ENCODE measurements at regions not wholly inside any gene's neighbourhood (a gene's known extent, or its start where the extent isn't known, plus 50 kb on each side); places are given as distances from the start of the nearest gene placed in this dataset.

GRCh38 chr5:72658161-72658560 is 151.0 kb upstream of the ZNF366 start:
- Histone ChIP-seq H2BK20ac (ENCODE audit: low read depth, low read length) (no peak overlapping the region), H2AK9ac (replicated peaks; ENCODE audit: low read depth, low read length, poor library complexity) (no peak overlapping the region), H3K23ac (ENCODE audit: low read depth, low read length) (no peak overlapping the region), H4K20me1 (ENCODE audit: insufficient read depth, low read length) (no peaks in the 10 kb centered on the region), H2BK15ac (ENCODE audit: low read depth, low read length) (no peak overlapping the region), H2BK5ac (ENCODE audit: low read depth, low read length, poor library complexity, severe bottlenecking) (no peak overlapping the region), H3K18ac (ENCODE audit: low read depth, low read length) (no peak overlapping the region), H2AFZ (replicated peaks; ENCODE audit: low read length, poor library complexity) (no peak overlapping the region), H3K14ac (replicated peaks; ENCODE audit: low read depth, low read length) (no peak overlapping the region), H4K8ac (ENCODE audit: low read depth in 2 of 2, low read length in 2 of 2) (no peak overlapping the region), H3K4me2 (ENCODE audit: low read depth, low read length) (no peak overlapping the region), H3K79me1 (ENCODE audit: low read depth in 1 of 2, low read length in 2 of 2) (no peaks in the 10 kb centered on the region), H3K4ac (ENCODE audit: low read depth, low read length) (no peak overlapping the region), H3K9ac (ENCODE audit: low read depth, low read length) (no peak overlapping the region), H2AK5ac (ENCODE audit: low read depth, low read length) (no peak overlapping the region), H3K4me3 (ENCODE audit: insufficient read depth, low read depth, low read length) (no peak overlapping the region), H3K9me3 (ENCODE audit: control insufficient read depth, insufficient read depth, low read length) (no peaks in the 10 kb centered on the region), H3K27ac (ENCODE audit: insufficient read depth, low read length) (no peak overlapping the region), H2BK120ac (ENCODE audit: low read depth, low read length) (no peak overlapping the region), H3K9me1 (ENCODE audit: insufficient read depth, low read length) (no peaks in the 10 kb centered on the region; the same call in 1 of the 2 replicates), H3K27me3 (ENCODE audit: control insufficient read depth, insufficient read depth, low read length) (no peaks in the 10 kb centered on the region), H3K36me3 (ENCODE audit: control insufficient read depth, insufficient read depth, low read length) (no peaks in the 10 kb centered on the region), H3K56ac (ENCODE audit: extremely low read depth, insufficient read depth, low read length) (no peak overlapping the region), H3K4me1 (ENCODE audit: control insufficient read depth, insufficient read depth, low read length) (peaks cover 2% of the 10 kb centered on the region; the same call in 1 of the 2 replicates), H4K91ac (ENCODE audit: insufficient read depth, low read depth, low read length) (no peak overlapping the region), H4K5ac (ENCODE audit: low read depth, low read length) (no peak overlapping the region)
- in situ Hi-C loops (cut with MboI; ENCODE audit: low sequenced_read_pairs), result no loop called here
- POLR2A ChIA-PET (ENCODE audit: unreplicated experiment), result no interaction called here
- WGBS, 2 experiments (ENCODE audit: extremely low coverage in 2 of 2, insufficient read length in 1 of 2), result no CpG with 5 or more reads among the region's 3 CpGs
- DNase-seq (no peak), ATAC-seq (ENCODE audit: low read depth) (no peak)
- intact Hi-C loops (cut with micrococcal nuclease), result no loop called here
- BruUV-seq (replicated peaks), result no TSS peak
- TF ChIP-seq MAZ (IDR thresholded peaks at IDR 0.05; ENCODE audit: borderline replicate concordance, low read depth, low read length) (no peak), CEBPB (IDR thresholded peaks at IDR 0.05; ENCODE audit: low read depth, low read length) (no peak), NFE2L2 (IDR thresholded peaks at IDR 0.05; ENCODE audit: low read depth, low read length) (no peak), RAD21 (IDR thresholded peaks at IDR 0.05; ENCODE audit: low read length) (no peak), BHLHE40 (IDR thresholded peaks at IDR 0.05; ENCODE audit: low read depth, low read length) (no peak), FOS (IDR thresholded peaks at IDR 0.05; ENCODE audit: low read depth, low read length) (no peak), RCOR1 (IDR thresholded peaks at IDR 0.05; ENCODE audit: insufficient replicate concordance, low read length) (no peak), MAFK (IDR thresholded peaks at IDR 0.05; ENCODE audit: low read depth, low read length) (no peak), CTCF (conservative IDR thresholded peaks at IDR 0.05; ENCODE audit: low read depth, low read length) (no peak), SMC3 (IDR thresholded peaks at IDR 0.05; ENCODE audit: low read depth, low read length) (no peak), RFX5 (IDR thresholded peaks at IDR 0.05; ENCODE audit: low read depth, low read length) (no peak), POLR2A (IDR thresholded peaks at IDR 0.05; ENCODE audit: low read depth, low read length) (no peak), MXI1 (IDR thresholded peaks at IDR 0.05; ENCODE audit: borderline replicate concordance, low read depth, low read length) (no peak), ELK1 (IDR thresholded peaks at IDR 0.05; ENCODE audit: borderline replicate concordance, low read depth, low read length) (no peak), CHD1 (IDR thresholded peaks at IDR 0.05; ENCODE audit: low read depth, low read length) (no peak)
- TF ChIP-seq, protein P1, sequence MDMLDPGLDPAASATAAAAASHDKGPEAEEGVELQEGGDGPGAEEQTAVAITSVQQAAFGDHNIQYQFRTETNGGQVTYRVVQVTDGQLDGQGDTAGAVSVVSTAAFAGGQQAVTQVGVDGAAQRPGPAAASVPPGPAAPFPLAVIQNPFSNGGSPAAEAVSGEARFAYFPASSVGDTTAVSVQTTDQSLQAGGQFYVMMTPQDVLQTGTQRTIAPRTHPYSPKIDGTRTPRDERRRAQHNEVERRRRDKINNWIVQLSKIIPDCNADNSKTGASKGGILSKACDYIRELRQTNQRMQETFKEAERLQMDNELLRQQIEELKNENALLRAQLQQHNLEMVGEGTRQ (IDR thresholded peaks at IDR 0.05; ENCODE audit: low read depth, low read length), result no peak
- CTCF ChIA-PET, result interaction anchor here (0.6 kb wide), 1 partner anchor 19 kb away, joined by 3 read pairs; no protein-coding TSS in a partner anchor
- dilution Hi-C loops (cut with HindIII; ENCODE audit: low sequenced_read_pairs, unreplicated experiment), result no loop called here
